Activated B cell treated with CpG ODN at 0.5 μM for 24 hours (primary cell): ENCODE measurements at regions not wholly inside any gene's neighbourhood (a gene's known extent, or its start where the extent isn't known, plus 50 kb on each side); places are given as distances from the start of the nearest gene placed in this dataset.

Experiments used
- ATAC-seq: fragments of 200-7000 bp; cut with Tn5 transposase; one replicate; pipeline ENCODE4 v1.10.0; 2021; ENCODE audit warnings: low read depth, mild to moderate bottlenecking, moderate library complexity
- CTCF ChIA-PET: fragments of 350-600 bp; sonication (Branson Sonifier 250); formaldehyde crosslinking; loops from one replicate; lab custom pipeline; 2021; ENCODE audit warnings: antibody characterized with exemption; lab: Charles Lee
- POLR2A ChIA-PET: fragments of 350-600 bp; sonication (Branson Sonifier 250); formaldehyde crosslinking; loops from one replicate; lab custom pipeline; 2021; ENCODE audit warnings: antibody characterized with exemption; lab: Charles Lee
- DNase-seq: peaks from one replicate; pipeline ENCODE4 v3.0.0; 2022
- H3K27ac Mint-ChIP-seq: one replicate; pipeline ENCODE4 v1.8.0; 2020; ENCODE audit warnings: mixed read lengths
- H3K27me3 Mint-ChIP-seq: one replicate; pipeline ENCODE4 v1.8.0; 2021; ENCODE audit warnings: mixed read lengths
- H3K36me3 Mint-ChIP-seq: one replicate; pipeline ENCODE4 v1.8.0; 2021; ENCODE audit warnings: low read depth, mixed read lengths
- H3K4me1 Mint-ChIP-seq: one replicate; pipeline ENCODE4 v1.8.0; 2021; ENCODE audit warnings: mixed read lengths
- H3K4me3 Mint-ChIP-seq: one replicate; pipeline ENCODE4 v1.8.0; 2020; ENCODE audit warnings: mild to moderate bottlenecking, mixed read lengths
- H3K9me3 Mint-ChIP-seq: one replicate; pipeline ENCODE4 v1.8.0; 2020; ENCODE audit warnings: mixed read lengths
- intact Hi-C: fragments of 100-400 bp; cut with micrococcal nuclease; formaldehyde crosslinking; loops from one replicate; pipeline ENCODE4 v1.15.1; 2024
- TF ChIP-seq, protein P1 (sequence below): fragments of 200-600 bp; IDR thresholded peaks from one replicate; pipeline ENCODE4 v1.8.0; 2022; ENCODE audit warnings: antibody characterized with exemption, mild to moderate bottlenecking

GRCh38 chr13:57946361-57946760 lies 314.8 kb downstream of the PCDH17 start:
- no peaks in the 10 kb centered on the region for H3K36me3 Mint-ChIP-seq
- CTCF ChIA-PET: no interaction called here

GRCh38 chr13:57948884-57949283 lies 317.3 kb downstream of the PCDH17 start:
- intact Hi-C loops: no loop called here
- ChIA-PET CTCF (no interaction called here), POLR2A (no interaction called here)
- Mint-ChIP-seq H3K27me3 (no peaks in the 10 kb centered on the region), H3K4me1 (no peaks in the 10 kb centered on the region), H3K27ac (no peak overlapping the region), H3K36me3 (no peaks in the 10 kb centered on the region), H3K9me3 (peaks cover 7% of the 10 kb centered on the region), H3K4me3 (no peak overlapping the region)
- DNase-seq (no peak), ATAC-seq (no peak)
- TF ChIP-seq, protein P1, sequence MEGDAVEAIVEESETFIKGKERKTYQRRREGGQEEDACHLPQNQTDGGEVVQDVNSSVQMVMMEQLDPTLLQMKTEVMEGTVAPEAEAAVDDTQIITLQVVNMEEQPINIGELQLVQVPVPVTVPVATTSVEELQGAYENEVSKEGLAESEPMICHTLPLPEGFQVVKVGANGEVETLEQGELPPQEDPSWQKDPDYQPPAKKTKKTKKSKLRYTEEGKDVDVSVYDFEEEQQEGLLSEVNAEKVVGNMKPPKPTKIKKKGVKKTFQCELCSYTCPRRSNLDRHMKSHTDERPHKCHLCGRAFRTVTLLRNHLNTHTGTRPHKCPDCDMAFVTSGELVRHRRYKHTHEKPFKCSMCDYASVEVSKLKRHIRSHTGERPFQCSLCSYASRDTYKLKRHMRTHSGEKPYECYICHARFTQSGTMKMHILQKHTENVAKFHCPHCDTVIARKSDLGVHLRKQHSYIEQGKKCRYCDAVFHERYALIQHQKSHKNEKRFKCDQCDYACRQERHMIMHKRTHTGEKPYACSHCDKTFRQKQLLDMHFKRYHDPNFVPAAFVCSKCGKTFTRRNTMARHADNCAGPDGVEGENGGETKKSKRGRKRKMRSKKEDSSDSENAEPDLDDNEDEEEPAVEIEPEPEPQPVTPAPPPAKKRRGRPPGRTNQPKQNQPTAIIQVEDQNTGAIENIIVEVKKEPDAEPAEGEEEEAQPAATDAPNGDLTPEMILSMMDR: no peak

More at GRCh38 chr13:57946361-57946760, 314.8 kb downstream of the PCDH17 start:
- POLR2A ChIA-PET: no interaction called here
- Mint-ChIP-seq H3K4me3 (no peak overlapping the region), H3K4me1 (no peaks in the 10 kb centered on the region), H3K9me3 (peaks cover 7% of the 10 kb centered on the region), H3K27ac (no peak overlapping the region), H3K27me3 (no peaks in the 10 kb centered on the region)
- TF ChIP-seq, protein P1: no peak
- intact Hi-C loops: no loop called here
- DNase-seq (no peak), ATAC-seq (no peak)

- ChIA-PET POLR2A (no interaction called here), CTCF (no interaction called here)
- no peak overlapping the region for H3K27ac Mint-ChIP-seq
- DNase-seq: no peak
- H3K27me3 Mint-ChIP-seq: no peaks in the 10 kb centered on the region
- no peak overlapping the region for H3K4me3 Mint-ChIP-seq
- H3K4me1 Mint-ChIP-seq: no peaks in the 10 kb centered on the region
- H3K36me3 Mint-ChIP-seq: no peaks in the 10 kb centered on the region
- TF ChIP-seq, protein P1: no peak
- ATAC-seq: no peak
- H3K9me3 Mint-ChIP-seq: peaks cover 27% of the 10 kb centered on the region
- intact Hi-C loops: no loop called here
These were observed 338.4 kb downstream of the PCDH17 start for GRCh38 chr13:57969951-57970350.

GRCh38 chr13:57970404-57970803 lies 338.9 kb downstream of the PCDH17 start:
- peaks cover 27% of the 10 kb centered on the region for H3K9me3 Mint-ChIP-seq
- H3K36me3 Mint-ChIP-seq: no peaks in the 10 kb centered on the region
- DNase-seq (no peak), ATAC-seq (no peak)
- H3K4me3 Mint-ChIP-seq: no peak overlapping the region
- H3K27ac Mint-ChIP-seq: no peak overlapping the region
- intact Hi-C loops: no loop called here
- POLR2A ChIA-PET: no interaction called here
- H3K4me1 Mint-ChIP-seq: no peaks in the 10 kb centered on the region
- TF ChIP-seq, protein P1: no peak
- CTCF ChIA-PET: no interaction called here
- no peaks in the 10 kb centered on the region for H3K27me3 Mint-ChIP-seq

- TF ChIP-seq, protein P1: no peak
- CTCF ChIA-PET: no interaction called here
- Mint-ChIP-seq H3K27ac (no peak overlapping the region), H3K4me3 (no peak overlapping the region), H3K36me3 (no peaks in the 10 kb centered on the region), H3K27me3 (no peaks in the 10 kb centered on the region), H3K9me3 (peaks cover 8% of the 10 kb centered on the region), H3K4me1 (no peaks in the 10 kb centered on the region)
- DNase-seq (no peak), ATAC-seq (no peak)
- POLR2A ChIA-PET: no interaction called here
- intact Hi-C loops: no loop called here
These were observed 351.2 kb downstream of the PCDH17 start for GRCh38 chr13:57982782-57983181.
